Loucy (cell line): ENCODE measurements at regions not wholly inside any gene's neighbourhood (a gene's known extent, or its start where the extent isn't known, plus 50 kb on each side); places are given as distances from the start of the nearest gene placed in this dataset.

Source experiments
- EZH2phosphoT487 ChIP-seq: fragments of 200-600 bp; IDR thresholded peaks from 2 replicates; pipeline ENCODE4 v1.6.1; 2018; ENCODE audit warnings: antibody characterized with exemption, mild to moderate bottlenecking, moderate library complexity, borderline replicate concordance
- TF ChIP-seq, protein P1 (sequence below): fragments of 200-600 bp; sonication (generic); conservative IDR thresholded peaks from 2 replicates; pipeline ENCODE4 v1.5.1; 2014; ENCODE audit warnings: mild to moderate bottlenecking, antibody characterized with exemption, low read length

DNA sequence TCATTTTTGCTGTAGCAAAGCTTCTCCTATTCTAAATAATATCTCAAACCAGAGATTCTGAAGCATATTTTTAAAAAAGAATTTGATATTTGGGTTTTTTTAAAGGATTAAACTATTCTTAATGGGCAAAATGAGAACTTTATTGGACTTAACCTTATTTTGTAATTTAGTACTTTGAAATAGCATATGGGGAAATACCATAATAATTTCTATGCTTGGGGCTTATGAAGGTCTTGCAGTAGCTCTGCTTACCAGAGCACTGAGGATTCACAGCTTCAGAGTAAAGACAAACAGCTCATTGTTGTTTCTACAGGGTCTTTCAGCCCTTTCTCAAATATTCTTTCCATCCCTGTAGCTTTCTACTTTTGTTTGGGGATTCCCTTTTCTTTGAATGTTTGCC, 111.2 kb upstream of the ZNF648 start:
- TF ChIP-seq, protein P1, sequence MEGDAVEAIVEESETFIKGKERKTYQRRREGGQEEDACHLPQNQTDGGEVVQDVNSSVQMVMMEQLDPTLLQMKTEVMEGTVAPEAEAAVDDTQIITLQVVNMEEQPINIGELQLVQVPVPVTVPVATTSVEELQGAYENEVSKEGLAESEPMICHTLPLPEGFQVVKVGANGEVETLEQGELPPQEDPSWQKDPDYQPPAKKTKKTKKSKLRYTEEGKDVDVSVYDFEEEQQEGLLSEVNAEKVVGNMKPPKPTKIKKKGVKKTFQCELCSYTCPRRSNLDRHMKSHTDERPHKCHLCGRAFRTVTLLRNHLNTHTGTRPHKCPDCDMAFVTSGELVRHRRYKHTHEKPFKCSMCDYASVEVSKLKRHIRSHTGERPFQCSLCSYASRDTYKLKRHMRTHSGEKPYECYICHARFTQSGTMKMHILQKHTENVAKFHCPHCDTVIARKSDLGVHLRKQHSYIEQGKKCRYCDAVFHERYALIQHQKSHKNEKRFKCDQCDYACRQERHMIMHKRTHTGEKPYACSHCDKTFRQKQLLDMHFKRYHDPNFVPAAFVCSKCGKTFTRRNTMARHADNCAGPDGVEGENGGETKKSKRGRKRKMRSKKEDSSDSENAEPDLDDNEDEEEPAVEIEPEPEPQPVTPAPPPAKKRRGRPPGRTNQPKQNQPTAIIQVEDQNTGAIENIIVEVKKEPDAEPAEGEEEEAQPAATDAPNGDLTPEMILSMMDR = no peak
- TF ChIP-seq EZH2phosphoT487 = no peak
